ENCODE measurements at regions not wholly inside any gene's neighbourhood (a gene's known extent, or its start where the extent isn't known, plus 50 kb on each side); places are given as distances from the start of the nearest gene placed in this dataset.
A peak's percentile ranks its signal among the peaks of the same experiment; 100 is the strongest.
"Not testable (repeated sequence)": the region's sequence is repeated elsewhere in the genome, so short reads cannot be mapped to it uniquely, and the experiment has no call there.

- in situ Hi-C loops (cut with HindIII; ENCODE audit: low pct_unique_long_range_greater_than_20kb, low sequenced_read_pairs) = no loop called here
These were observed 522.8 kb downstream of the GLUD2 start for GRCh38 chrX:121570072-121570841.

GRCh38 chrX:121571333-121571732, 523.9 kb downstream of the GLUD2 start:
- in situ Hi-C loops (cut with HindIII; ENCODE audit: low pct_unique_long_range_greater_than_20kb, low sequenced_read_pairs) = no loop called here
- no peak for DNase-seq (ENCODE audit: low read depth)

More at GRCh38 chrX:121570072-121570841, 522.8 kb downstream of the GLUD2 start:
- no peak for DNase-seq (ENCODE audit: low read depth)

GRCh38 chrX:121574384-121574783, 527.0 kb downstream of the GLUD2 start:
- DNase-seq (ENCODE audit: low read depth); in situ Hi-C loops (cut with HindIII; ENCODE audit: low pct_unique_long_range_greater_than_20kb, low sequenced_read_pairs): not testable (repeated sequence)

- no peak for DNase-seq (ENCODE audit: low read depth)
- in situ Hi-C loops (cut with HindIII; ENCODE audit: low pct_unique_long_range_greater_than_20kb, low sequenced_read_pairs) = no loop called here
These were observed 531.8 kb downstream of the GLUD2 start for GRCh38 chrX:121579016-121579760.

GRCh38 chrX:121581885-121582284, 534.5 kb downstream of the GLUD2 start:
- in situ Hi-C loops (cut with HindIII; ENCODE audit: low pct_unique_long_range_greater_than_20kb, low sequenced_read_pairs) = no loop called here
- DNase-seq (ENCODE audit: low read depth) = no peak

- in situ Hi-C loops (cut with HindIII; ENCODE audit: low pct_unique_long_range_greater_than_20kb, low sequenced_read_pairs) = no loop called here
- no peak for DNase-seq (ENCODE audit: low read depth)
These were observed 538.2 kb downstream of the GLUD2 start for GRCh38 chrX:121585626-121586025.

GRCh38 chrX:121592884-121593283, 545.5 kb downstream of the GLUD2 start:
- in situ Hi-C loops (cut with HindIII; ENCODE audit: low pct_unique_long_range_greater_than_20kb, low sequenced_read_pairs) = no loop called here

GRCh38 chrX:121598356-121598755, 550.9 kb downstream of the GLUD2 start:
- in situ Hi-C loops (cut with HindIII; ENCODE audit: low pct_unique_long_range_greater_than_20kb, low sequenced_read_pairs) = no loop called here
- DNase-seq (ENCODE audit: low read depth) = peak; percentile 61

More at GRCh38 chrX:121592884-121593283, 545.5 kb downstream of the GLUD2 start:
- no peak for DNase-seq (ENCODE audit: low read depth)

- in situ Hi-C loops (cut with HindIII; ENCODE audit: low pct_unique_long_range_greater_than_20kb, low sequenced_read_pairs) = no loop called here
- peak; percentile 30 for DNase-seq (ENCODE audit: low read depth)
These were observed 587.7 kb downstream of the GLUD2 start for GRCh38 chrX:121635141-121635540.

GRCh38 chrX:121639781-121640180, 592.4 kb downstream of the GLUD2 start:
- in situ Hi-C loops (cut with HindIII; ENCODE audit: low pct_unique_long_range_greater_than_20kb, low sequenced_read_pairs) = no loop called here
- no peak for DNase-seq (ENCODE audit: low read depth)

GRCh38 chrX:121641560-121641959, 594.1 kb downstream of the GLUD2 start:
- peak; percentile 33 for DNase-seq (ENCODE audit: low read depth)
- in situ Hi-C loops (cut with HindIII; ENCODE audit: low pct_unique_long_range_greater_than_20kb, low sequenced_read_pairs) = no loop called here

- DNase-seq (ENCODE audit: low read depth) = peak; percentile 65
- in situ Hi-C loops (cut with HindIII; ENCODE audit: low pct_unique_long_range_greater_than_20kb, low sequenced_read_pairs) = no loop called here
These were observed 595.0 kb downstream of the GLUD2 start for GRCh38 chrX:121642415-121642814.

- in situ Hi-C loops (cut with HindIII; ENCODE audit: low pct_unique_long_range_greater_than_20kb, low sequenced_read_pairs) = no loop called here
- no peak for DNase-seq (ENCODE audit: low read depth)
These were observed 602.0 kb downstream of the GLUD2 start for GRCh38 chrX:121649417-121649816.

- DNase-seq (ENCODE audit: low read depth) = no peak
- in situ Hi-C loops (cut with HindIII; ENCODE audit: low pct_unique_long_range_greater_than_20kb, low sequenced_read_pairs) = no loop called here
These were observed 607.9 kb downstream of the GLUD2 start for GRCh38 chrX:121655276-121655675.

GRCh38 chrX:121666171-121666570, 618.8 kb downstream of the GLUD2 start:
- in situ Hi-C loops (cut with HindIII; ENCODE audit: low pct_unique_long_range_greater_than_20kb, low sequenced_read_pairs) = no loop called here
- no peak for DNase-seq (ENCODE audit: low read depth)

GRCh38 chrX:121671649-121672048, 624.2 kb downstream of the GLUD2 start:
- in situ Hi-C loops (cut with HindIII; ENCODE audit: low pct_unique_long_range_greater_than_20kb, low sequenced_read_pairs) = no loop called here
- DNase-seq (ENCODE audit: low read depth) = no peak

GRCh38 chrX:121709236-121709635, 661.8 kb downstream of the GLUD2 start:
- in situ Hi-C loops (cut with HindIII; ENCODE audit: low pct_unique_long_range_greater_than_20kb, low sequenced_read_pairs) = not testable (repeated sequence)
- DNase-seq (ENCODE audit: low read depth) = peak; percentile 78

- DNase-seq (ENCODE audit: low read depth) = no peak
- in situ Hi-C loops (cut with HindIII; ENCODE audit: low pct_unique_long_range_greater_than_20kb, low sequenced_read_pairs) = no loop called here
These were observed 686.1 kb downstream of the GLUD2 start for GRCh38 chrX:121733514-121733913.

- in situ Hi-C loops (cut with HindIII; ENCODE audit: low pct_unique_long_range_greater_than_20kb, low sequenced_read_pairs) = no loop called here
- no peak for DNase-seq (ENCODE audit: low read depth)
These were observed 698.7 kb downstream of the GLUD2 start for GRCh38 chrX:121746105-121746504.

All from Caki2 (cell line).